ENCODE measurements at regions not wholly inside any gene's neighbourhood (a gene's known extent, or its start where the extent isn't known, plus 50 kb on each side); places are given as distances from the start of the nearest gene placed in this dataset.

- Histone ChIP-seq H4K20me1 (ENCODE audit: insufficient read depth) (no peaks in the 10 kb centered on the region), H3K4me3 (no peak overlapping the region), H3K79me2 (ENCODE audit: low read depth) (no peaks in the 10 kb centered on the region), H3K27me3 (ENCODE audit: insufficient read depth, low read depth) (peaks cover 40% of the 10 kb centered on the region), H3K36me3 (ENCODE audit: low read depth) (no peaks in the 10 kb centered on the region), H2AFZ (no peak overlapping the region), H3K4me2 (no peak overlapping the region), H3K27ac (no peak overlapping the region), H3K4me1 (replicated peaks; ENCODE audit: insufficient read depth) (no peaks in the 10 kb centered on the region), H3F3A (ENCODE audit: insufficient read depth, low read depth) (no peaks in the 10 kb centered on the region), H3K9me2 (ENCODE audit: insufficient read depth) (no peaks in the 10 kb centered on the region), H3K9me3 (ENCODE audit: insufficient read depth, low read depth) (no peaks in the 10 kb centered on the region)
- POLR2A ChIA-PET (ENCODE audit: unreplicated experiment): no interaction called here
- no peak for TF ChIP-seq CTCF (conservative IDR thresholded peaks at IDR 0.05)
- no peak for TF ChIP-seq EZH2 (IDR thresholded peaks at IDR 0.05; ENCODE audit: low read depth)
- CTCF ChIA-PET: no interaction called here
- DNase-seq: no peak
- intact Hi-C loops (cut with micrococcal nuclease; ENCODE audit: unreplicated experiment): no loop called here
- no TSS peak for BruUV-seq (replicated peaks)
Observed at GRCh38 chr11:44379141-44380008, 69.4 kb upstream of the ALX4 start.

- intact Hi-C loops (cut with micrococcal nuclease; ENCODE audit: unreplicated experiment): no loop called here
- H3K27ac ChIP-seq: no peak overlapping the region
- ChIA-PET POLR2A (ENCODE audit: unreplicated experiment) (no interaction called here), CTCF (no interaction called here)
- H3K36me3 ChIP-seq (ENCODE audit: low read depth): no peaks in the 10 kb centered on the region
- no peaks in the 10 kb centered on the region for H3F3A ChIP-seq (ENCODE audit: insufficient read depth, low read depth)
- no peaks in the 10 kb centered on the region for H3K4me1 ChIP-seq (replicated peaks; ENCODE audit: insufficient read depth)
- no peak for DNase-seq
- H3K27me3 ChIP-seq (ENCODE audit: insufficient read depth, low read depth): peaks cover 40% of the 10 kb centered on the region
- TF ChIP-seq EZH2 (IDR thresholded peaks at IDR 0.05; ENCODE audit: low read depth) (no peak), CTCF (conservative IDR thresholded peaks at IDR 0.05) (no peak)
- H3K79me2 ChIP-seq (ENCODE audit: low read depth): no peaks in the 10 kb centered on the region
- H3K4me2 ChIP-seq: no peak overlapping the region
- no peak overlapping the region for H3K4me3 ChIP-seq
- no peaks in the 10 kb centered on the region for H4K20me1 ChIP-seq (ENCODE audit: insufficient read depth)
- H3K9me3 ChIP-seq (ENCODE audit: insufficient read depth, low read depth): no peaks in the 10 kb centered on the region
- BruUV-seq (replicated peaks): no TSS peak
- H2AFZ ChIP-seq: no peak overlapping the region
- no peaks in the 10 kb centered on the region for H3K9me2 ChIP-seq (ENCODE audit: insufficient read depth)
Observed at GRCh38 chr11:44380009-44380313, 70.0 kb upstream of the ALX4 start.

GRCh38 chr11:44380820-44381219 lies 70.9 kb upstream of the ALX4 start:
- H3K4me1 ChIP-seq (replicated peaks; ENCODE audit: insufficient read depth): no peaks in the 10 kb centered on the region
- POLR2A ChIA-PET (ENCODE audit: unreplicated experiment): no interaction called here
- no peaks in the 10 kb centered on the region for H4K20me1 ChIP-seq (ENCODE audit: insufficient read depth)
- no peak overlapping the region for H3K4me2 ChIP-seq
- intact Hi-C loops (cut with micrococcal nuclease; ENCODE audit: unreplicated experiment): no loop called here
- CTCF ChIA-PET: interaction anchor here (0.6 kb wide), 1 partner anchor 108 kb away, joined by 12 read pairs; no protein-coding TSS in a partner anchor
- no peaks in the 10 kb centered on the region for H3K79me2 ChIP-seq (ENCODE audit: low read depth)
- H3K4me3 ChIP-seq: no peak overlapping the region
- H3K9me2 ChIP-seq (ENCODE audit: insufficient read depth): no peaks in the 10 kb centered on the region
- no peaks in the 10 kb centered on the region for H3K9me3 ChIP-seq (ENCODE audit: insufficient read depth, low read depth)
- no peak for DNase-seq
- BruUV-seq (replicated peaks): no TSS peak
- H2AFZ ChIP-seq: no peak overlapping the region
- H3K36me3 ChIP-seq (ENCODE audit: low read depth): no peaks in the 10 kb centered on the region
- no peak overlapping the region for H3K27ac ChIP-seq
- no peaks in the 10 kb centered on the region for H3F3A ChIP-seq (ENCODE audit: insufficient read depth, low read depth)
- no peak for TF ChIP-seq CTCF (conservative IDR thresholded peaks at IDR 0.05)
- TF ChIP-seq EZH2 (IDR thresholded peaks at IDR 0.05; ENCODE audit: low read depth): no peak
- H3K27me3 ChIP-seq (ENCODE audit: insufficient read depth, low read depth): peaks cover 40% of the 10 kb centered on the region
